Progenitor cell of endocrine pancreas (in vitro differentiated cells): ENCODE measurements at regions not wholly inside any gene's neighbourhood (a gene's known extent, or its start where the extent isn't known, plus 50 kb on each side); places are given as distances from the start of the nearest gene placed in this dataset.

Experiments
- DNase-seq: peaks from one replicate; pipeline ENCODE4 v3.0.0; 2021; ENCODE audit warnings: low spot score; ENCODE audit not compliant: unreplicated experiment
- H3K27ac Mint-ChIP-seq: 2 replicates; pipeline ENCODE4 v1.8.0; 2021; ENCODE audit warnings: mild to moderate bottlenecking, moderate library complexity, mixed read lengths
- H3K27me3 Mint-ChIP-seq: 2 replicates; pipeline ENCODE4 v1.8.0; 2021; ENCODE audit warnings: mixed read lengths
- H3K36me3 Mint-ChIP-seq: 2 replicates; pipeline ENCODE4 v1.8.0; 2022; ENCODE audit warnings: mixed read lengths; ENCODE audit not compliant: insufficient read depth
- H3K4me1 Mint-ChIP-seq: 2 replicates; pipeline ENCODE4 v1.8.0; 2021; ENCODE audit warnings: low read depth, mixed read lengths
- H3K4me3 Mint-ChIP-seq: 2 replicates; pipeline ENCODE4 v1.8.0; 2021; ENCODE audit warnings: low read depth, mild to moderate bottlenecking, moderate library complexity, mixed read lengths
- H3K9me3 Mint-ChIP-seq: 2 replicates; pipeline ENCODE4 v1.8.0; 2021; ENCODE audit warnings: low read depth, mixed read lengths
- CTCF ChIP-seq: fragments of 200-600 bp; sonication (generic); IDR thresholded peaks from one replicate; pipeline ENCODE4 v1.5.0; 2021; ENCODE audit warnings: antibody characterized with exemption, mild to moderate bottlenecking; ENCODE audit not compliant: unreplicated experiment

- H3K36me3 Mint-ChIP-seq: no peaks in the 10 kb centered on the region
- peaks cover 3% of the 10 kb centered on the region for H3K4me1 Mint-ChIP-seq
- no peak for TF ChIP-seq CTCF
- peaks cover 9% of the 10 kb centered on the region for H3K9me3 Mint-ChIP-seq
- no peak overlapping the region for H3K27ac Mint-ChIP-seq
- no peak overlapping the region for H3K4me3 Mint-ChIP-seq
- DNase-seq: no peak
- H3K27me3 Mint-ChIP-seq: no peaks in the 10 kb centered on the region
Measured at GRCh38 chr2:114389021-114389420, 53.4 kb upstream of the DPP10 start.
